CD14-positive monocyte (primary cell): ENCODE measurements at regions not wholly inside any gene's neighbourhood (a gene's known extent, or its start where the extent isn't known, plus 50 kb on each side); places are given as distances from the start of the nearest gene placed in this dataset.

Source experiments
- DNase-seq, 3 donors: peaks; one replicate each; pipeline ENCODE4 v3.0.0-alpha.2; 2011 to 2022
- H2AFZ ChIP-seq: 2 replicates; pipeline ENCODE4 v1.6.0; 2012; ENCODE audit warnings: mild to moderate bottlenecking, low read depth, low read length, inconsistent platforms; ENCODE audit not compliant: insufficient read depth, poor library complexity, severe bottlenecking
- H3K27ac ChIP-seq, 2 donors: 1 replicate in 1 of 2; 2 replicates in 1 of 2; pipeline ENCODE4 v1.5.1; 2012 to 2013; ENCODE audit warnings: low read length in 2 of 2, control low read depth in 1 of 2, inconsistent platforms in 1 of 2, low read depth in 1 of 2, mild to moderate bottlenecking in 1 of 2
- H3K27me3 ChIP-seq, 2 donors: one replicate each; pipeline versions ENCODE4 v1.6.0 to v1.6.1; 2011 to 2013; ENCODE audit warnings: low read length in 2 of 2; ENCODE audit not compliant: control insufficient read depth in 2 of 2, insufficient read depth in 2 of 2
- H3K36me3 ChIP-seq, 2 donors: replicated peaks in 1 of 2; 1 replicate in 1 of 2; 2 replicates in 1 of 2; pipeline versions ENCODE4 v1.5.1 to v1.6.1; 2012 to 2013; ENCODE audit warnings: low read length in 2 of 2, control low read depth in 1 of 2, inconsistent platforms in 1 of 2, mild to moderate bottlenecking in 1 of 2; ENCODE audit not compliant: insufficient read depth in 2 of 2, control insufficient read depth in 1 of 2
- H3K4me1 ChIP-seq, 2 donors: 1 replicate in 1 of 2; 2 replicates in 1 of 2; pipeline versions ENCODE4 v1.5.1 to v1.6.1; 2012 to 2013; ENCODE audit warnings: low read length in 2 of 2, control low read depth in 1 of 2, inconsistent platforms in 1 of 2, mild to moderate bottlenecking in 1 of 2, moderate library complexity in 1 of 2; ENCODE audit not compliant: insufficient read depth in 2 of 2, control insufficient read depth in 1 of 2
- H3K4me2 ChIP-seq: replicated peaks from 2 replicates; pipeline ENCODE3; 2012; ENCODE audit warnings: low read length, moderate library complexity, mild to moderate bottlenecking; ENCODE audit not compliant: poor library complexity, severe bottlenecking; ENCODE audit errors: extremely low read depth
- H3K4me3 ChIP-seq, 3 experiments: fragments of 200-600 bp in 1 of 3; sonication (generic) in 1 of 3; replicated peaks in 1 of 3; 1 replicate in 2 of 3; 2 replicates in 1 of 3; pipeline ENCODE4 v1.5.1; 2011 to 2013; ENCODE audit warnings: low read length in 3 of 3, mild to moderate bottlenecking in 3 of 3, control low read depth in 2 of 3, low read depth in 2 of 3, inconsistent platforms in 1 of 3, moderate library complexity in 1 of 3
- H3K79me2 ChIP-seq: 2 replicates; pipeline ENCODE4 v1.6.0; 2012; ENCODE audit warnings: mild to moderate bottlenecking, control low read depth, inconsistent platforms, low read length, moderate library complexity; ENCODE audit not compliant: insufficient read depth
- H3K9ac ChIP-seq: 2 replicates; pipeline ENCODE4 v1.6.0; 2017; ENCODE audit warnings: low read length, mild to moderate bottlenecking; ENCODE audit not compliant: insufficient read depth, poor library complexity, severe bottlenecking
- H3K9me3 ChIP-seq, 2 donors: replicated peaks in 1 of 2; 1 replicate in 1 of 2; 2 replicates in 1 of 2; pipeline versions ENCODE4 v1.5.1 to v1.6.1; 2012 to 2013; ENCODE audit warnings: low read length in 2 of 2, control low read depth in 1 of 2; ENCODE audit not compliant: control insufficient read depth in 1 of 2, insufficient read depth in 1 of 2
- H4K20me1 ChIP-seq: 2 replicates; pipeline ENCODE4 v1.6.0; 2012; ENCODE audit warnings: mild to moderate bottlenecking, low read length, control low read depth, moderate library complexity; ENCODE audit not compliant: insufficient read depth
- H3K27ac Mint-ChIP-seq, 7 donors: one replicate each; pipeline ENCODE4 v1.8.0; 2020; ENCODE audit warnings: mild to moderate bottlenecking in 7 of 7, mixed read lengths in 7 of 7, moderate library complexity in 6 of 7, inconsistent platforms in 2 of 7
- H3K27me3 Mint-ChIP-seq, 3 donors: one replicate each; pipeline ENCODE4 v1.8.0; 2021 to 2022; ENCODE audit warnings: low read depth in 3 of 3, mild to moderate bottlenecking in 3 of 3, mixed read lengths in 3 of 3, moderate library complexity in 3 of 3, inconsistent platforms in 1 of 3
- H3K36me3 Mint-ChIP-seq, 2 donors: one replicate each; pipeline ENCODE4 v1.8.0; 2020; ENCODE audit warnings: mixed read lengths in 2 of 2, inconsistent platforms in 1 of 2, mild to moderate bottlenecking in 1 of 2
- H3K4me1 Mint-ChIP-seq: one replicate; pipeline ENCODE4 v1.8.0; 2020; ENCODE audit warnings: mild to moderate bottlenecking, mixed read lengths
- H3K4me3 Mint-ChIP-seq, 2 donors: one replicate each; pipeline ENCODE4 v1.8.0; 2020; ENCODE audit warnings: mild to moderate bottlenecking in 2 of 2, mixed read lengths in 2 of 2, moderate library complexity in 1 of 2
- H3K9me3 Mint-ChIP-seq, 7 donors: one replicate each; pipeline ENCODE4 v1.8.0; 2020 to 2022; ENCODE audit warnings: mixed read lengths in 7 of 7, mild to moderate bottlenecking in 6 of 7, moderate library complexity in 6 of 7, inconsistent platforms in 2 of 7
- CTCF ChIP-seq: fragments of 200-600 bp; IDR thresholded peaks from one replicate; pipeline ENCODE4 v1.8.0; 2022; ENCODE audit warnings: antibody characterized with exemption, mild to moderate bottlenecking
- WGBS: methylation state at CpG from one replicate; pipeline ENCODE4 v1.1.5; 2013; ENCODE audit warnings: missing lambda C conversion rate; ENCODE audit not compliant: insufficient coverage; 5-methylcytosine and 5-hydroxymethylcytosine counted together
- intact Hi-C, 2 donors: fragments of 100-400 bp; cut with micrococcal nuclease; formaldehyde crosslinking; loops; one replicate each; pipeline versions ENCODE4 v1.15.0 to v1.15.1; 2023

GRCh38 chr18:44033144-44033701 lies 647.5 kb upstream of the SETBP1 start:
- no peak overlapping the region for H3K4me3 ChIP-seq
- H3K27ac ChIP-seq = no peak overlapping the region
- Mint-ChIP-seq H3K36me3 (no peaks in the 10 kb centered on the region), H3K27me3 (peaks cover 0 to 3% (median 0%) of the 10 kb centered on the region in 3 donors), H3K4me3 (no peak overlapping the region), H3K9me3 (peaks cover 0 to 7% (median 3%) of the 10 kb centered on the region in 7 donors), H3K27ac (no peak overlapping the region), H3K4me1 (no peaks in the 10 kb centered on the region)
- no peak for TF ChIP-seq CTCF
- H3K9ac ChIP-seq = no peak overlapping the region
- no peak for DNase-seq
- H3K36me3 ChIP-seq = no peaks in the 10 kb centered on the region
- H3K4me2 ChIP-seq = no peak overlapping the region
- no peaks in the 10 kb centered on the region for H3K79me2 ChIP-seq
- no peaks in the 10 kb centered on the region for H4K20me1 ChIP-seq
- no peaks in the 10 kb centered on the region for H3K9me3 ChIP-seq
- H2AFZ ChIP-seq = no peak overlapping the region
- 79% methylated on average over 1 of the region's 6 CpGs for WGBS
- intact Hi-C loops = no loop called here
- no peaks in the 10 kb centered on the region for H3K27me3 ChIP-seq
- H3K4me1 ChIP-seq = no peaks in the 10 kb centered on the region

DNA sequence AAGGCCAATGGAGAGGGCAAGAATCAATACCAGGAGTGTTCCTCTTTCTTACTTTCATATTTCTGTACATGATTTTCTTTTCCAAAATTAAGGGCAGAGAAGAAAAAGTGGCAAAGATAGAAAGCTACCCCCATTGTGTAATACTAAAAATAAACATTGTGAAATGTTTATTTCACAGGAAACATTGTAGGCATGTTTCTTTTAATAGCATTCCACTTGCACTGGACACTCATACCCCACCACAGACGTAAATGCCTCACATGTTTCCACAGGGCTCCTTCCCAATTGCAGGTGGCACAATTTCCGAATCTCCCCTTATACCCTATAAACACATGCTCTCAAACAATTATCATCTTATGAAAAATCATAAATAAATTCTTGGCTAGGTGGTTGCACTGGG lies 645.1 kb upstream of the SETBP1 start:
- Mint-ChIP-seq H3K4me1 (no peaks in the 10 kb centered on the region), H3K27me3 (peaks cover 0 to 3% (median 0%) of the 10 kb centered on the region in 3 donors), H3K4me3 (no peak overlapping the region), H3K36me3 (no peaks in the 10 kb centered on the region), H3K27ac (no peak overlapping the region), H3K9me3 (peaks cover 0 to 4% (median 0%) of the 10 kb centered on the region in 7 donors)
- H4K20me1 ChIP-seq = no peaks in the 10 kb centered on the region
- H3K36me3 ChIP-seq = no peaks in the 10 kb centered on the region
- H3K4me3 ChIP-seq = no peak overlapping the region
- no peak overlapping the region for H3K4me2 ChIP-seq
- no peak overlapping the region for H3K9ac ChIP-seq
- TF ChIP-seq CTCF = no peak
- H3K27me3 ChIP-seq = no peaks in the 10 kb centered on the region
- no peaks in the 10 kb centered on the region for H3K4me1 ChIP-seq
- intact Hi-C loops = no loop called here
- H3K9me3 ChIP-seq = no peaks in the 10 kb centered on the region
- no peak for DNase-seq
- WGBS = no CpG with 5 or more reads among the region's 2 CpGs
- H3K79me2 ChIP-seq = no peaks in the 10 kb centered on the region
- H2AFZ ChIP-seq = no peak overlapping the region
- no peak overlapping the region for H3K27ac ChIP-seq
